ENCODE measurements at regions not wholly inside any gene's neighbourhood (a gene's known extent, or its start where the extent isn't known, plus 50 kb on each side); places are given as distances from the start of the nearest gene placed in this dataset.

- no peak for TF ChIP-seq CTCF (IDR thresholded peaks at IDR 0.05; ENCODE audit: low read depth, low read length)
- no peak overlapping the region for H3K4me3 ChIP-seq (ENCODE audit: low read depth, low read length)
These were observed 53.4 kb downstream of the GAS1 start for GRCh38 chr9:86893811-86894490.

- no peak for TF ChIP-seq CTCF (IDR thresholded peaks at IDR 0.05; ENCODE audit: low read depth, low read length)
- no peak overlapping the region for H3K4me3 ChIP-seq (ENCODE audit: low read depth, low read length)
These were observed 54.7 kb downstream of the GAS1 start for GRCh38 chr9:86892576-86892975.

- H3K4me3 ChIP-seq (ENCODE audit: low read depth, low read length), result no peak overlapping the region
- TF ChIP-seq CTCF (IDR thresholded peaks at IDR 0.05; ENCODE audit: low read depth, low read length), result no peak
These were observed 55.3 kb downstream of the GAS1 start for GRCh38 chr9:86891886-86892437.

GRCh38 chr9:86891091-86891490 lies 56.2 kb downstream of the GAS1 start:
- TF ChIP-seq CTCF (IDR thresholded peaks at IDR 0.05; ENCODE audit: low read depth, low read length), result no peak
- H3K4me3 ChIP-seq (ENCODE audit: low read depth, low read length), result no peak overlapping the region

- TF ChIP-seq CTCF (IDR thresholded peaks at IDR 0.05; ENCODE audit: low read depth, low read length), result no peak
These were observed 62.1 kb downstream of the GAS1 start for GRCh38 chr9:86885232-86885631.

GRCh38 chr9:86876621-86877196 lies 70.6 kb downstream of the GAS1 start:
- H3K4me3 ChIP-seq (ENCODE audit: low read depth, low read length), result no peak overlapping the region
- TF ChIP-seq CTCF (IDR thresholded peaks at IDR 0.05; ENCODE audit: low read depth, low read length), result no peak

More at GRCh38 chr9:86885232-86885631, 62.1 kb downstream of the GAS1 start:
- no peak overlapping the region for H3K4me3 ChIP-seq (ENCODE audit: low read depth, low read length)

- H3K4me3 ChIP-seq (ENCODE audit: low read depth, low read length), result no peak overlapping the region
- TF ChIP-seq CTCF (IDR thresholded peaks at IDR 0.05; ENCODE audit: low read depth, low read length), result no peak
These were observed 78.7 kb downstream of the GAS1 start for GRCh38 chr9:86868616-86869015.

Data from WI38 (cell line).